HAP-1 (cell line): ENCODE measurements at regions not wholly inside any gene's neighbourhood (a gene's known extent, or its start where the extent isn't known, plus 50 kb on each side); places are given as distances from the start of the nearest gene placed in this dataset.
"Not testable (repeated sequence)": the region's sequence is repeated elsewhere in the genome, so short reads cannot be mapped to it uniquely, and the experiment has no call there.

Experiments used
- DNase-seq, 2 experiments: peaks; one replicate each; pipeline ENCODE4 v3.0.0-alpha.2; 2016 to 2020; ENCODE audit warnings: low spot score in 2 of 2
- H3K27me3 ChIP-seq: fragments of 250-450 bp; sonication (Bioruptor Pico); 2 replicates; pipeline ENCODE4 v1.5.1; 2020; ENCODE audit warnings: low read depth, mild to moderate bottlenecking, moderate library complexity
- H3K36me3 ChIP-seq: fragments of 250-450 bp; sonication (Bioruptor Pico); replicated peaks from 2 replicates; pipeline ENCODE4 v1.5.1; 2020; ENCODE audit warnings: mild to moderate bottlenecking
- H3K4me1 ChIP-seq: fragments of 250-450 bp; sonication (Bioruptor Pico); 2 replicates; pipeline ENCODE4 v1.5.1; 2020; ENCODE audit warnings: mild to moderate bottlenecking
- H3K4me3 ChIP-seq: fragments of 250-450 bp; sonication (Bioruptor Pico); 2 replicates; pipeline ENCODE4 v1.5.1; 2020; ENCODE audit warnings: mild to moderate bottlenecking, moderate library complexity
- H3K9me3 ChIP-seq: fragments of 250-450 bp; sonication (Bioruptor Pico); 2 replicates; pipeline ENCODE4 v1.5.1; 2020; ENCODE audit warnings: mild to moderate bottlenecking, moderate library complexity
- in situ Hi-C: fragments of 300-500 bp; cut with MboI; formaldehyde crosslinking; loops from 3 replicates; pipeline ENCODE4 v1.14.3; 2020; ENCODE audit warnings: low sequenced_read_pairs, inconsistent platforms, mixed read lengths

DNA sequence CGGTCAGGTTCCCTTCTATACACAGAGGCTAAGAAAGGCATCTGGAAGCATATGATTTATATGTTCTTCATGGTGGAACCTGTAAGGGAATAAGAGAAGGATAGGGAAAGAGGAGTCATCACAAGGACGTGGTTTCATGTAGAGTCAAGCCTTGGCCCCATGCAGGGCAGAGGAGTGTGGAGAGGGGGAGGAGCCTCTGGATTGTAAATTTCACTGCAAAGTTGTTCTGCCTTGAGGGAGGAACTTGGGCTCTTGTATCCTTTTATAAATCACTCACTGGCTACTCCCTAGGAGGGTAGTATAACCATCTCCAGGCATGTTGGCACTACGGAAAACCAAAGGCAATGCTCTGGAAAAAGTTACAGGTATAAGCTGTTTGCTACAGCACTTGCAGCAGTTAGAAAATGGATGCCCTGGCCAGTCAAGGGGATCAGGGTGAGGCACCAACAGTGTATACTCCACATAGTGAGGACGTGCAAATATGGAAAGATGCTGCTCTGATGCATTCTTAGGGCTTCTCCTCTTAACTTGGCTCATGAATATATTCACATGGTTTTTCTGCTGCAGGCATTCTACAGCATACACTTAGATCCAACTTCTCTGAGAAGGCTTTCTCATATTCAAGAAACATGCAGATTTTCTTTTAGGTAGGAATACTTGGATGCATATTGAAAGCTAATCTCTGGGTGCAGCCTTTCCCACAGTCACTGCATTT is 60.3 kb upstream of the ZNF81 start:
- H3K4me3 ChIP-seq: no peak overlapping the region

DNA sequence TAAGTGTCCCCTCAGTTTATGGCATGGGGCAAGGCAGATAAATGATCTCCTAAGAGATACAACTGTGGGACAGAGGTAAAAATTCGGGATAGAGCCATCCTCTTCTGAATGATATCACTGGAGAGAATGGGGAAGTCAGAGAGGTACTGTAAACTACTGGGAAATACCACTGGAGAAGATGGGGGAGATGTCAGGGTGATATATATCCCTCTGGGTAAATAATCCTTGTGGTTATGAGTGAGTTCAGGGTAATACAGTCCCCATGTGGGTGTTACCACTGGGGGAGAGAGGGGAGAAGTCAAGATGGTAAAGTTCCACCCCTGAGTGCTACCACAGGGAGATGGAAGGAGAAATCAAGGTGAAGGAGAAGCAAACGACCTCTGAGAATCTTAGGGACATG is 63.9 kb upstream of the ZNF81 start:
- in situ Hi-C loops: no loop called here
- no peaks in the 10 kb centered on the region for H3K36me3 ChIP-seq
- DNase-seq: no peak
- H3K9me3 ChIP-seq: no peaks in the 10 kb centered on the region
- no peak overlapping the region for H3K4me3 ChIP-seq
- peaks cover 5% of the 10 kb centered on the region; the same call in 1 of the 2 replicates for H3K27me3 ChIP-seq
- no peaks in the 10 kb centered on the region for H3K4me1 ChIP-seq

More for the DNA sequence above, 60.3 kb upstream of the ZNF81 start:
- DNase-seq: no peak
- Histone ChIP-seq H3K27me3 (no peaks in the 10 kb centered on the region), H3K4me1 (no peaks in the 10 kb centered on the region), H3K9me3 (no peaks in the 10 kb centered on the region), H3K36me3 (no peaks in the 10 kb centered on the region)
- in situ Hi-C loops: no loop called here

- Histone ChIP-seq H3K9me3 (no peaks in the 10 kb centered on the region), H3K36me3 (no peaks in the 10 kb centered on the region), H3K4me1 (no peaks in the 10 kb centered on the region), H3K4me3 (no peak overlapping the region), H3K27me3 (peaks cover 5% of the 10 kb centered on the region; the same call in 1 of the 2 replicates)
- DNase-seq: no peak
- in situ Hi-C loops: no loop called here
Measured at GRCh38 chrX:47771473-47771872, 65.2 kb upstream of the ZNF81 start.

- H3K36me3 ChIP-seq, H3K27me3 ChIP-seq, H3K4me1 ChIP-seq, in situ Hi-C loops, DNase-seq, H3K9me3 ChIP-seq, H3K4me3 ChIP-seq: not testable (repeated sequence)
Measured at GRCh38 chrX:47762826-47763225, 73.9 kb upstream of the ZNF81 start.

DNA sequence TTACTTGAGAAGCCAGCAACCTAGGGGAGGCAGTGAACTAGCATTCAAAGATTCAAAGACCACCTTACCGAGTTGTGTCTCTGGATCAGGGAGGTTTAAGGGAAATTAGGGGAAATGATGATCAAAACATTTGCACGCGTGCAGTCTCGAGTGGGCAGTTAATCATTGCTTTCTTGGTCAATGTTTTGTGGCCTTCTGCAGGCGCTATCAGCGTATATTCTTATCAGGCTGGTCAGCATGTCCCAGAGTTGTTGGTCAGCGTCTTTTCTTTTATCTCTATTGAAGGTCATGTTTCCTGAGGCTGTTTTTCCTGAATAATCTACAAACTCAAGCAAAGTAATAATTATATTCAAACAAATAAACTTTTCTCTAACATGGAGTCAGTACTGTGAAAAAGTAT is 84.0 kb upstream of the ZNF81 start:
- no peak for DNase-seq
- Histone ChIP-seq H3K9me3 (no peaks in the 10 kb centered on the region), H3K27me3 (peaks cover 3% of the 10 kb centered on the region), H3K4me1 (no peaks in the 10 kb centered on the region), H3K36me3 (no peaks in the 10 kb centered on the region), H3K4me3 (no peak overlapping the region)
- in situ Hi-C loops: no loop called here

GRCh38 chrX:47751670-47752069 is 85.0 kb upstream of the ZNF81 start:
- in situ Hi-C loops: no loop called here
- Histone ChIP-seq H3K27me3 (peaks cover 4% of the 10 kb centered on the region), H3K36me3 (no peaks in the 10 kb centered on the region), H3K4me3 (no peak overlapping the region), H3K9me3 (no peaks in the 10 kb centered on the region), H3K4me1 (no peaks in the 10 kb centered on the region)
- DNase-seq: peak in 1 of 2 experiments; percentile 64

DNA sequence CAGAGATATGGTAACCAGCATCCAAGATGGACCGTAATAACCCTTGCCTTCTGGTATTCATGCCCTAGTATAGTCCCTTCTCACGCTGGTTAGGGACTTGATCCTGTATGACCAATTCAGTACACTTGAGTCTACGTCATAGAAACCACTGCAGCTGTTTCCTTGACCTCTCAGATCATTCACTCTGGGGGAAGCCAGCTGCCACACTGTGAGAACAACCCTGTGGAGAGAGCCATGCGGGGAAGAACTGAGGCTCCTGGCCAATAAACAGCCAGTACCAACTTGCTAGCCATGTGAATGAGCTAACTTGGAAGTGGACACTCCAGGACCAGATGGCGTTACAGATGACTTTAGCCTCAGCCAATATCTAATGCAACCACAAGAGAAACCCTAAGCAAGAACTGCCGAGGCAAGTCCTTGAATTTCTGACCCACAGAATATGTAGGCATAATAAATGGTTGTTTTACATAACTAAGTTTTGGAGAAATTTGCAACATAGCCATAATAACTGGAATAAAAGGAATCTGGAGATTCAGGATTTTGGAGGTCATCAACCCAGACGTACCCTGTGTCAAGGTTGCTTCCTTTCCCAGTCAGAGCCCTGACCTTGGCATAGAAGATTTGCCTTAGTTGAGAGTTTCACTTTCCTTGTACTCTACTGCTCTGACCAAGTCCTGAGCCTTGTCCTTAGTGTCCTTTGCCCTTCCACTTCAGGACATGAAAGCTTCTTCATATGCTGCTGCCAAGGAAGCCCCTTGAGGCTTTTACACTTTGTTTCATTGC is 87.3 kb upstream of the ZNF81 start:
- DNase-seq: no peak
- Histone ChIP-seq H3K4me3 (no peak overlapping the region), H3K36me3 (no peaks in the 10 kb centered on the region), H3K4me1 (no peaks in the 10 kb centered on the region), H3K9me3 (no peaks in the 10 kb centered on the region), H3K27me3 (peaks cover 9% of the 10 kb centered on the region)
- in situ Hi-C loops: no loop called here

GRCh38 chrX:47748576-47748975 is 88.1 kb upstream of the ZNF81 start:
- in situ Hi-C loops: no loop called here
- no peaks in the 10 kb centered on the region for H3K4me1 ChIP-seq
- no peaks in the 10 kb centered on the region for H3K9me3 ChIP-seq
- H3K27me3 ChIP-seq: peaks cover 9% of the 10 kb centered on the region
- H3K4me3 ChIP-seq: no peak overlapping the region
- no peak for DNase-seq
- H3K36me3 ChIP-seq: no peaks in the 10 kb centered on the region

DNA sequence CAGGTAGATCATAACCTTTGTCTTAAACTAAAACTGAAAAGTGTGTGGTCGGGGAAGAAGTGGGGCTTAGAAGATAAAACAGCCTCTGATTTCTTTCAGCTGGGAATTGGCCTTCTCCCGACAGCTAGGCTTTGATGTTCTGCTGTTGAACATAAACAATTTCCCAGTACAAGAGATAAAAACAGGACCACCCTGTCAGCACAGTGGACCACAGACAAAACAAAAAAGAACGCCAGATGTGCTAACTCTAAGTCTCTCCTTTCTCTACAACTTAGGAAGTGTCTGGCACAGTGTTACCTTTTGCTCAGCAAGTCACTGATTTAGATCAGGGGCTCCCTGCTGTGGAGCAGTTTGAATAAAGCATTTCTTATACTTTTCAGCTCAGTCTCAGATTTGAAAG is 87.5 kb upstream of the UXT start:
- no peak for DNase-seq
- H3K4me3 ChIP-seq: no peak overlapping the region
- no peaks in the 10 kb centered on the region for H3K4me1 ChIP-seq
- H3K9me3 ChIP-seq: no peaks in the 10 kb centered on the region
- H3K36me3 ChIP-seq: no peaks in the 10 kb centered on the region
- peaks cover 9% of the 10 kb centered on the region for H3K27me3 ChIP-seq
- in situ Hi-C loops: no loop called here

- no peak for DNase-seq
- Histone ChIP-seq H3K27me3 (peaks cover 9% of the 10 kb centered on the region), H3K9me3 (no peaks in the 10 kb centered on the region), H3K4me1 (no peaks in the 10 kb centered on the region), H3K4me3 (no peak overlapping the region), H3K36me3 (no peaks in the 10 kb centered on the region)
- in situ Hi-C loops: no loop called here
Measured at GRCh38 chrX:47745416-47745815, 86.4 kb upstream of the UXT start.

- H3K27me3 ChIP-seq: peaks cover 5% of the 10 kb centered on the region; the same call in 1 of the 2 replicates
- no peak for DNase-seq
- no peaks in the 10 kb centered on the region; the same call in 1 of the 2 replicates for H3K9me3 ChIP-seq
- H3K4me1 ChIP-seq: no peaks in the 10 kb centered on the region
- H3K4me3 ChIP-seq: no peak overlapping the region
- H3K36me3 ChIP-seq: no peaks in the 10 kb centered on the region
- in situ Hi-C loops: no loop called here
Measured at GRCh38 chrX:47743504-47743903, 84.5 kb upstream of the UXT start.

DNA sequence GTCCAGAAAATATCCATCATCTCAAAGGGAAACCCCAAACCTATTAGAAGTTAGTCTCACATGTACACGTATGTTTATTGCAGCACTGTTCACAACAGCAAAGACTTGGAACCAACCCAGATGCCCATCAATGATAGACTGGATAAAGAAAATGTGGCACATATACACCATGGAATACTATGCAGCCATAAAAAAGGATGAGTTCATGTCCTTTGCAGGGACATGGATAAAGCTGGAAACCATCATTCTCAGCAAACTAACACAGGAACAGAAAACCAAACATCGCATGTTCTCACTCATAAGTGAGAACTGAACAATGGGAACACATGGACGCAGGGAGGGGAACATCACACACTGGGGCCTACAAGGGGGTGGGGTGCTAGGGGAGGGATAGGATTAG is 79.9 kb upstream of the UXT start:
- in situ Hi-C loops, H3K36me3 ChIP-seq, H3K27me3 ChIP-seq, H3K9me3 ChIP-seq, H3K4me3 ChIP-seq, H3K4me1 ChIP-seq, DNase-seq: not testable (repeated sequence)

- in situ Hi-C loops: no loop called here
- Histone ChIP-seq H3K4me3 (no peak overlapping the region), H3K27me3 (no peaks in the 10 kb centered on the region), H3K9me3 (no peaks in the 10 kb centered on the region), H3K4me1 (no peaks in the 10 kb centered on the region), H3K36me3 (no peaks in the 10 kb centered on the region)
- peak in 1 of 2 experiments; percentile 23 for DNase-seq
Measured at GRCh38 chrX:47723689-47724088, 64.7 kb upstream of the UXT start.

DNA sequence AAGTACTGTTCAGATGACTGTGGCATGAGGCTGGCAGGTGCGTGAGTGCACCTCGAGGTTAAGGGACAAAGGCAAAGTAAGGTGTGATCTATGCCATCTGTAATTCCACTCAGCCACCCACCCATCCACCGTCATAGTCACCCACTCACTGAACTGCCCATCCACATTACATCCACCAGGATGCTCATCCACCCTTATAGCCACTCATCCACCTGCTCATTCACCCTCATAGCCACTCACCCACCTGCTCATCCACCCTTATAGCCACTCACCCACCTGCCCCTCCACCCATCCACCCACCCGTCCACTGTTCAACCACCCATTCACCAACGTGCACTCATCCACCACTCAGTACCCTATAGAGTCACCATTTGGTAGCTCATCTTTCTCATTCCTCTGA is 64.1 kb upstream of the UXT start:
- DNase-seq: no peak
- no peaks in the 10 kb centered on the region for H3K4me1 ChIP-seq
- in situ Hi-C loops: no loop called here
- H3K9me3 ChIP-seq: no peaks in the 10 kb centered on the region
- no peak overlapping the region for H3K4me3 ChIP-seq
- H3K27me3 ChIP-seq: no peaks in the 10 kb centered on the region
- H3K36me3 ChIP-seq: no peaks in the 10 kb centered on the region
